NCI-H460 (cell line): ENCODE measurements at regions not wholly inside any gene's neighbourhood (a gene's known extent, or its start where the extent isn't known, plus 50 kb on each side); places are given as distances from the start of the nearest gene placed in this dataset.

Source experiments
- DNase-seq: peaks from one replicate; pipeline ENCODE4 v3.0.0-alpha.2; 2016; ENCODE audit warnings: low read depth; ENCODE audit errors: extremely low read depth

GRCh38 chr3:116920826-116921610 is 211.4 kb downstream of the TUSC7 start:
- no peak for DNase-seq

GRCh38 chr3:116927918-116928317 is 218.3 kb downstream of the TUSC7 start:
- no peak for DNase-seq

GRCh38 chr3:116929505-116930222 is 220.1 kb downstream of the TUSC7 start:
- DNase-seq, result no peak

GRCh38 chr3:116930786-116931185 is 221.2 kb downstream of the TUSC7 start:
- no peak for DNase-seq

GRCh38 chr3:116939091-116939490 is 229.5 kb downstream of the TUSC7 start:
- no peak for DNase-seq

GRCh38 chr3:116939550-116939949 is 230.0 kb downstream of the TUSC7 start:
- DNase-seq, result no peak

GRCh38 chr3:116940719-116941118 is 231.1 kb downstream of the TUSC7 start:
- no peak for DNase-seq

DNA sequence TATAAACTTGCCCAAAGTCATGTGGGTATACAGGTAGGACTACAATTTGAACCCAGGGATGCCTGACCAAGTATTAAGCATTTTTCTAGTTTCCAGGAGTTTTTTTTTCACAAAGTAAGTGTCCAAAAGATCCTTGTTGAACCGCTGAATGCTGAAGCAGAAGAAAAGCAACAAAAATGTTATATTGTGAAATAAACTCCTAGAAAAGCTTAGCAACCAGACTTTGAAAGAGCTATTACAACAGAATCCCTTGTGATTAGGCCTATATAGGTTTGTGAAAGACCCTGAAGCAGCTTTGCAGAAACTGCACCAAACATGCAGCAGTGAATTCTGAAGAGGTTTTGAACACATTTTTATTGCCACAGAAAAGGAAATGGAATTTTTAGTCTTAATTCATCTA is 236.8 kb downstream of the TUSC7 start:
- no peak for DNase-seq

- no peak for DNase-seq
Observed at GRCh38 chr3:116947148-116947547, 237.6 kb downstream of the TUSC7 start.

- DNase-seq, result no peak
Observed at GRCh38 chr3:116947809-116948208, 238.2 kb downstream of the TUSC7 start.

GRCh38 chr3:116950301-116951055 is 240.9 kb downstream of the TUSC7 start:
- no peak for DNase-seq

DNA sequence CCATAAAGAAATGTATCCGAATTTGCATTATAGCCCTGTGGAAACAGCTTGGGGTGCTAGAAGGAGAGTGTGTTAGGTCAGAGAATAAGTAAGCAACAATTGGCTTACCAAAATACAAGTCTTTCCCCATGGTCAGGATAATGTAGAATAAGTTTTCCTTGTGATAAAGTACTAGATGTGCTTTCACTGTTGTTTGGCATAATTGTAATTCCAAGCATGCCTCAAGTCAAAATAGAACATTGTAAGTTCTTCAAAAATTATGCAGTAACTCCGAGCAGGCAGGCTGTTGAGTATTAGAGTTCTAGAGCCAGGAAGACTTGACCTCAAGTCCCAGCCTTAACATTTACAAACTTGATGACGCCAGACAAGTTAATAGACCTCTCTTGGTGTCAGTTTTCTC is 242.0 kb downstream of the TUSC7 start:
- no peak for DNase-seq

GRCh38 chr3:116958291-116958690 is 248.7 kb downstream of the TUSC7 start:
- DNase-seq, result no peak

DNA sequence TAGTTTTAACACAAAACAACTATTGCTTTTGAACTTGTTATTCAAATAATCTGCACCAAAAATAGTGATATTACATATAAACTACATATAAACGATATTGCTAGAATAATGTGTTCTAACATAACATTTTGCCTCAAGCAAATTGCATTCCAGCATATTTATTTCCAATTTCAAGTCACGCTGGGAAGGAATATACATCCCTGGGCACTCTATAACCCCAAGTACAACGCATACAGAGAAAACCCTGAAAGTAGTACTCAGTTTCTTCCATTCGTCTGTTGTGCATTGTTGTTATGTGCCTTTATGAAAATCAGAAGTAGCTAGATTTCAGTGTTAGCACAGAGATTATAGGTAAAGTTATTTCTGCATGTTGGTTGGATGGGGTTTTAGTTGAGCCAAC is 251.5 kb downstream of the TUSC7 start:
- DNase-seq, result no peak

DNA sequence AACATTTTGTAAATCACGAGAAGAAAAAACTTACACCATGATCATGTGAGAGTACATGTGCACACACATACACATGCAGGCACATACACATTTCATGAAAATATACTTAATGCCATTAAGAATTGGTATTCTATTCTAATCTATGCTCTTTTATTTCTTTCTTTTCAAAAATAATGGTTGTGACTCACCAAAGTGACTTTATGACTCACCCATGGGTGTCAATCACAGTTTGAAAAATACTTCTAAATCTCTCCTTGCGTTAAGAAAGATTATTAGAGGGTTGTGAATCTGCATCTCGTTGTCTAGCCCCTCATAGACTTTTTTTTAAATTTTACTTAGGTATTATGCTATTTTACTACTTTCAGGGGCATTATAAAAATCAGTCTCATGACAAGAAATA is 254.2 kb downstream of the TUSC7 start:
- no peak for DNase-seq

DNA sequence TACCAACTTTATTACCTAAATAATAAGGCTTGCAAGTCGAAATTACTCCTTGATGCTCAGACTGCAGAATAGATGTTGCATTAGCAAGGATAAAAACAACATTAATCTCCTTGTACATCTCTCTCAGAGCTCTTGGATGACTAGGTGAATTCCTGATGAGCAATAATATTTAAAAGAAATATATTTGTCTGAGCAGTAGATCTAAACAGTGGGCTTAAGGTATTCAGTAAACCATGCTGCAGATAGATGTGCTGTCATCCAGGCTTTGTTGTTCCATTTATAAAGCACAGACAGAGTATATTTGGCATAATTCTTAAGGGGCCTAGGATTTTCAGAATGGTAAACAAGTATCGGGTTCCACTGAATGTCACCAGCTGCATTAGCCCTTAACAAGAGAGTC is 257.1 kb downstream of the TUSC7 start:
- no peak for DNase-seq

GRCh38 chr3:116969135-116969534 is 259.6 kb downstream of the TUSC7 start:
- no peak for DNase-seq

DNA sequence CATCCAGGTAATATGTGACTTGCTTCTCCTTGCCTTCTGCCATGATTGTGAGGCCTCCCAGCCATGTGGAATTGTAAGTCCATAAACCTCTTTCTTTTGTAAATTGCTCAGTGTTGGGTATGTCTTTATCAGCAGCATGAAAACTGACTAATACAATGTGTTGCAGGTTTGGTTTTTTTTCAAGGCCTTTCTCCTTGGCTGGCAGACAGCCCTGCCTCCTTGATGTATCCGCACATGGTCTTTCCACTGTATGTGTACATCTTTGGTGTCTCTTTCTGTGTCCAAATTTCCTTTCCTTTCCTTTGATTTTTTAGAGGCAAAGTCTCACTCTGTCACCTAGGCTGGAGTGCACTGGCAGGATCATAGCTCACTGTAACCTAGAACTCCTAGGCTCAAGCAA is 260.1 kb downstream of the TUSC7 start:
- no peak for DNase-seq

DNA sequence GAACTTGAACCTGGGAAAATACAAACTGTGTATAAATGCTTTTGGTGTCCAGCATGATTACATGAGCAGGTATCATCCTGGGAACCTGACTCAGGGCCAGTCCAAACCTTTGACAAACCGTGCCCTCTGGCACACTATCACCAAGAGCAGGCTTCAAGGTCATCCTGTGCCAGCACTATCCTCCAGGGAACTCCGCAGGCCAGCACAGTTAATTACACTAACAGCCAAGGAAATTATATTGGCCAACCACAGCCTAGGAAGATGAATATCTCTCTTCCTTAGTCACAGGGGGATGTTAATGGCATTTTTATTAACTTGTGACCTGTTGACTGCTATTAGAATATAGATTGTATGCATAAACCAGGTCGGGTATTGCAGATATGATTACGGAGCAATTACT is 262.0 kb downstream of the TUSC7 start:
- DNase-seq, result no peak

DNA sequence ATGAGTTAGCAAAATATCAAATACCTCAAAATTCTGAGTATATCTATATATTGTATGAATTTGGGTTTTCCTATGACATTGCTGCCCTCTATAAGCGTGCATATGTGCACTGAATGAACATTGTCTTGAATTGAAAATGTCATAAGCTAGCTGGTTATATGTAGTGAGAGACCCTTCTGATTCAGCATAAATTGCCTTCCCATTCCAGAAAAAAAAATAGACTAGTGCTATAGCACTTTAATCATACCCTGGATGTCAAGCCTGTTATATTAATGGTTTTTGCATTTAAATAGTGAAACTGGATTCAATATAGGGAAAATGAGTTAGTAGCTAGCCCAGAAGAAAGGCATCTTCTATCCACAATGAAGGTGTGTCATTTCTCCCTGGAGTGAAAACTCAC is 265.1 kb downstream of the TUSC7 start:
- no peak for DNase-seq

DNA sequence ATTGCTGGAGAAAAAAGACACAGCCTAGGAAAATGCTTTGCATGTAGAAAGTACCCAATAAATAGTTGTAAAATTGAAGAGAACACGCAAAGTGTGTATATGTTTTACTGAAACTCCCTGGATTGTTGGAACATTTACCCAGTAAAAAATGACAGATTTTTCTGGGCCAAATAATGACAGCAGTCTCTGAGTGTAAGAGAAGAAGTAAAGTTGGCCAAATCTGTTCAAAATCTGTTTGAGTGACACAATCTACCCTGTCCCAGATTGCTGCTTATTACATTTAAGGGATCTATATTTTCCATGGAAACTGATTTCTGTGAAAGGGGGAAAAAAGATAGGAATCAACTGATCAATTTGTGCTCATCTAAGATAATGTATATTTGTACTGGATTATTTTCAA is 267.9 kb downstream of the TUSC7 start:
- no peak for DNase-seq

GRCh38 chr3:116980099-116980498 is 270.5 kb downstream of the TUSC7 start:
- DNase-seq, result no peak
